ENCODE measurements at regions not wholly inside any gene's neighbourhood (a gene's known extent, or its start where the extent isn't known, plus 50 kb on each side); places are given as distances from the start of the nearest gene placed in this dataset.

DNA sequence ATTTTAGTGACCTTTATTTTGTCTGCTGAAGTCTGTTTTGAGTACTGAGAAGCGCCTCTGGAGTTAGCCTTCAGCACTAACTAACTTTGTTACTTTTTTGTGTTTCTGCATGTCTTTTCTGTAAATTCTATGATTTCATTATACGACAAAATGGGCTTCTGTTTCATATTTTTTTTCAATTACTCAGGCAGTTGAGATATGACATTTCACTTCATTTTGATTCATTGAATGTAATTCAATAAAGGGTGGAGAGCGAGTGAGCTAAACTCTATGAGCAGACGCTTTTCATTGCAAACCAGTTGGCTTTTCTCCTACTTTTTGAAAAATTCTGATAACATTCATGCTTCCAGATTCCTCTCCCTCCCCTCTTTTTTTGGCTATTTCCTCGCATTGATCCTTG is 84.4 kb upstream of the KCNH8 start:
- Histone ChIP-seq H3K4me3 (ENCODE audit: low read depth in 1 of 2, low read length in 2 of 2) (no peak overlapping the region), H3K36me3 (ENCODE audit: insufficient read depth, low read length) (no peaks in the 10 kb centered on the region), H3K27me3 (ENCODE audit: insufficient read depth, low read length, poor library complexity) (peaks cover 1% of the 10 kb centered on the region), H3K4me1 (ENCODE audit: insufficient read depth, low read length) (no peaks in the 10 kb centered on the region), H4K20me1 (ENCODE audit: insufficient read depth, low read length) (no peaks in the 10 kb centered on the region), H3K79me2 (ENCODE audit: insufficient read depth, low read length) (no peaks in the 10 kb centered on the region), H3K27ac (ENCODE audit: low read length) (no peak overlapping the region), H2AFZ (ENCODE audit: low read depth, low read length) (no peak overlapping the region), H3K9me3 (ENCODE audit: insufficient read depth, low read length, severe bottlenecking) (peaks cover 1% of the 10 kb centered on the region), H3K9ac (ENCODE audit: low read depth, low read length) (no peak overlapping the region), H3K4me2 (ENCODE audit: insufficient read depth, low read length) (no peak overlapping the region)
- no peak for ATAC-seq (ENCODE audit: insufficient read depth, low read depth)
- TF ChIP-seq EZH2 (IDR thresholded peaks at IDR 0.05; ENCODE audit: borderline replicate concordance, low read depth, low read length, severe bottlenecking) (no peak), CTCF (IDR thresholded peaks at IDR 0.05; ENCODE audit: borderline replicate concordance, extremely low read depth, low read length, poor library complexity, severe bottlenecking) (no peak)
- DNase-seq, result no peak

GRCh38 chr3:19060404-19060803 is 87.9 kb upstream of the KCNH8 start:
- H3K4me1 ChIP-seq (ENCODE audit: insufficient read depth, low read length), result no peaks in the 10 kb centered on the region
- H3K9ac ChIP-seq (ENCODE audit: low read depth, low read length), result no peak overlapping the region
- peaks cover 4% of the 10 kb centered on the region for H3K27me3 ChIP-seq (ENCODE audit: insufficient read depth, low read length, poor library complexity)
- no peak for DNase-seq
- H3K4me3 ChIP-seq (ENCODE audit: low read depth in 1 of 2, low read length in 2 of 2), result no peak overlapping the region
- H3K36me3 ChIP-seq (ENCODE audit: insufficient read depth, low read length), result no peaks in the 10 kb centered on the region
- H2AFZ ChIP-seq (ENCODE audit: low read depth, low read length), result no peak overlapping the region
- H3K9me3 ChIP-seq (ENCODE audit: insufficient read depth, low read length, severe bottlenecking), result no peaks in the 10 kb centered on the region
- ATAC-seq (ENCODE audit: insufficient read depth, low read depth), result no peak
- H4K20me1 ChIP-seq (ENCODE audit: insufficient read depth, low read length), result no peaks in the 10 kb centered on the region
- no peaks in the 10 kb centered on the region for H3K79me2 ChIP-seq (ENCODE audit: insufficient read depth, low read length)
- no peak overlapping the region for H3K27ac ChIP-seq (ENCODE audit: low read length)
- no peak for TF ChIP-seq EZH2 (IDR thresholded peaks at IDR 0.05; ENCODE audit: borderline replicate concordance, low read depth, low read length, severe bottlenecking)
- no peak for TF ChIP-seq CTCF (IDR thresholded peaks at IDR 0.05; ENCODE audit: borderline replicate concordance, extremely low read depth, low read length, poor library complexity, severe bottlenecking)
- no peak overlapping the region for H3K4me2 ChIP-seq (ENCODE audit: insufficient read depth, low read length)

GRCh38 chr3:19052874-19053273 is 95.4 kb upstream of the KCNH8 start:
- Histone ChIP-seq H3K9ac (ENCODE audit: low read depth, low read length) (no peak overlapping the region), H3K4me2 (ENCODE audit: insufficient read depth, low read length) (no peak overlapping the region), H3K4me1 (ENCODE audit: insufficient read depth, low read length) (no peaks in the 10 kb centered on the region), H3K27ac (ENCODE audit: low read length) (no peak overlapping the region), H3K9me3 (ENCODE audit: insufficient read depth, low read length, severe bottlenecking) (no peaks in the 10 kb centered on the region), H3K36me3 (ENCODE audit: insufficient read depth, low read length) (no peaks in the 10 kb centered on the region), H4K20me1 (ENCODE audit: insufficient read depth, low read length) (no peaks in the 10 kb centered on the region), H2AFZ (ENCODE audit: low read depth, low read length) (no peak overlapping the region), H3K79me2 (ENCODE audit: insufficient read depth, low read length) (no peaks in the 10 kb centered on the region), H3K4me3 (ENCODE audit: low read depth in 1 of 2, low read length in 2 of 2) (no peak overlapping the region), H3K27me3 (ENCODE audit: insufficient read depth, low read length, poor library complexity) (no peaks in the 10 kb centered on the region)
- no peak for ATAC-seq (ENCODE audit: insufficient read depth, low read depth)
- TF ChIP-seq CTCF (IDR thresholded peaks at IDR 0.05; ENCODE audit: borderline replicate concordance, extremely low read depth, low read length, poor library complexity, severe bottlenecking) (no peak), EZH2 (IDR thresholded peaks at IDR 0.05; ENCODE audit: borderline replicate concordance, low read depth, low read length, severe bottlenecking) (no peak)
- no peak for DNase-seq

- no peaks in the 10 kb centered on the region for H3K27me3 ChIP-seq (ENCODE audit: insufficient read depth, low read length, poor library complexity)
- no peaks in the 10 kb centered on the region for H3K36me3 ChIP-seq (ENCODE audit: insufficient read depth, low read length)
- H4K20me1 ChIP-seq (ENCODE audit: insufficient read depth, low read length), result no peaks in the 10 kb centered on the region
- no peak for DNase-seq
- ATAC-seq (ENCODE audit: insufficient read depth, low read depth), result no peak
- H3K4me3 ChIP-seq (ENCODE audit: low read depth in 1 of 2, low read length in 2 of 2), result no peak overlapping the region
- H3K4me2 ChIP-seq (ENCODE audit: insufficient read depth, low read length), result no peak overlapping the region
- no peak overlapping the region for H2AFZ ChIP-seq (ENCODE audit: low read depth, low read length)
- H3K27ac ChIP-seq (ENCODE audit: low read length), result no peak overlapping the region
- H3K9ac ChIP-seq (ENCODE audit: low read depth, low read length), result no peak overlapping the region
- no peaks in the 10 kb centered on the region for H3K9me3 ChIP-seq (ENCODE audit: insufficient read depth, low read length, severe bottlenecking)
- no peaks in the 10 kb centered on the region for H3K79me2 ChIP-seq (ENCODE audit: insufficient read depth, low read length)
- no peaks in the 10 kb centered on the region for H3K4me1 ChIP-seq (ENCODE audit: insufficient read depth, low read length)
- TF ChIP-seq CTCF (IDR thresholded peaks at IDR 0.05; ENCODE audit: borderline replicate concordance, extremely low read depth, low read length, poor library complexity, severe bottlenecking) (peak; percentile 53), EZH2 (IDR thresholded peaks at IDR 0.05; ENCODE audit: borderline replicate concordance, low read depth, low read length, severe bottlenecking) (no peak)
Observed at GRCh38 chr3:19046440-19046839, 101.9 kb upstream of the KCNH8 start.

All from DND-41 (cell line).